Neural progenitor cell (in vitro differentiated cells): ENCODE measurements at regions not wholly inside any gene's neighbourhood (a gene's known extent, or its start where the extent isn't known, plus 50 kb on each side); places are given as distances from the start of the nearest gene placed in this dataset.

Source experiments
- CTCF ChIP-seq: fragments of 200-600 bp; sonication (generic); IDR thresholded peaks from 2 replicates; pipeline ENCODE4 v1.5.1; 2017; ENCODE audit warnings: antibody characterized with exemption, mild to moderate bottlenecking
- EZH2 ChIP-seq: fragments of 200-600 bp; sonication (generic); IDR thresholded peaks from 2 replicates; pipeline ENCODE4 v1.6.1; 2017; ENCODE audit warnings: antibody characterized with exemption, mild to moderate bottlenecking, moderate library complexity
- EZH2phosphoT487 ChIP-seq: fragments of 200-600 bp; sonication (generic); IDR thresholded peaks from 2 replicates; pipeline ENCODE4 v1.6.1; 2017; ENCODE audit warnings: antibody characterized with exemption

- TF ChIP-seq CTCF = no peak
- TF ChIP-seq EZH2 = no peak
- TF ChIP-seq EZH2phosphoT487 = no peak
Measured at GRCh38 chr5:123965626-123966025, 453.6 kb downstream of the CSNK1G3 start.
